Stimulated activated CD8-positive, alpha-beta memory T cell treated with anti-CD3 and anti-CD28 coated beads, Interleukin-2, amount 100 ng/mL, for 1 hour (primary cell): ENCODE measurements at regions not wholly inside any gene's neighbourhood (a gene's known extent, or its start where the extent isn't known, plus 50 kb on each side); places are given as distances from the start of the nearest gene placed in this dataset.
A peak's percentile ranks its signal among the peaks of the same experiment; 100 is the strongest.
"Not testable (repeated sequence)": the region's sequence is repeated elsewhere in the genome, so short reads cannot be mapped to it uniquely, and the experiment has no call there.

Experiments
- DNase-seq, 2 donors: peaks; one replicate each; pipeline ENCODE4 v3.0.0-alpha.2; 2020; ENCODE audit warnings: low read depth in 2 of 2

DNA sequence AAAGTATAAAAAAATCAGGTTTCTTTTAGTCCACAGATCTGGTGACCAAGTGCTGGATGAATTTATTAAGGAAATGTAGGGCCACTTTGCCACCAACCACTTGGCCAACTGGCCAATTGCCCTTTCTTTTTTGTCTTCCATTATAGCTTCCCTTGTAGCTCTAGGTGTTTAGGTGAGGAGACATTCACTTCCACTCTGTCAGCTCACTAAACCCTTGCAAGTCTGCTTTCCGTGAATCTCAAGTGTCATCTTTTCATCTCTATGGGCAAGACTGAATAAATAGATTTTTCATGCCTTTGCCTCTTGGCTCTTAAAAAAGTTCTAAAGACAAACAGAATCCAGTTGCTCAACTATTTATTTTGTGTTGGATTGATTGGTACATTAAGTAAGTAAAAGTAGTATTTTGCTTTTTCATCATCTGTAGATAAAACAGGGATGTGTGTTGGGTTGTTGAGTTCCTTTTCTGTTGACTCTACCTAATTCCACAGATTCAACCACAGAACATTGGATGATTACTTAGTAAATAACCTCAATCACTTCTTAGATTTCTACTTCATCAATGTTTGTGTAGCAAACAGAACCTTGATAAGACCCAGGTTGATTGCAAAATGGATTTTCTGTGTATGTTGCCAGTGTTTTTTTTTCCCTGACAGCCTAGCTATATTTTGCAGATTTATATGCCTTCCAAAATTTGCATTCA lies 68.1 kb upstream of the GRXCR1 start:
- no peak for DNase-seq

DNA sequence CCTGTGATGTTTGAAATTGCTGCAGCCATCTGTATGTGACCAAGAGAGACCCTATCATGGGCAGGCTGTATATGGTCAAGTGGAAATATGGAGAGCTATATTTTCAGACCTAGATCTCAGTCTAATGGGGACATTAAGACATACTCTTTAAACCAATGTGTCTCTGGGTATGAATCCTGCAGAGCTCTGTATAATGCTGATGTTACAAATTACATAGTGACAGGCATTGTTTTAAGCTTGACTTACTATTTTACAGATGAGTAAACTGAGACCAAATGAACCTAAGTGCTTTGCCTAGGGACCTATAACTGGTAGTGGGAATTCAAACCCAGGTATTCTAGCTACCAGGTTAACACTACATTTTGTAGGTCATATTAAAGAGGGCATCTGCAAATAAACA lies 71.3 kb upstream of the GRXCR1 start:
- no peak for DNase-seq

DNA sequence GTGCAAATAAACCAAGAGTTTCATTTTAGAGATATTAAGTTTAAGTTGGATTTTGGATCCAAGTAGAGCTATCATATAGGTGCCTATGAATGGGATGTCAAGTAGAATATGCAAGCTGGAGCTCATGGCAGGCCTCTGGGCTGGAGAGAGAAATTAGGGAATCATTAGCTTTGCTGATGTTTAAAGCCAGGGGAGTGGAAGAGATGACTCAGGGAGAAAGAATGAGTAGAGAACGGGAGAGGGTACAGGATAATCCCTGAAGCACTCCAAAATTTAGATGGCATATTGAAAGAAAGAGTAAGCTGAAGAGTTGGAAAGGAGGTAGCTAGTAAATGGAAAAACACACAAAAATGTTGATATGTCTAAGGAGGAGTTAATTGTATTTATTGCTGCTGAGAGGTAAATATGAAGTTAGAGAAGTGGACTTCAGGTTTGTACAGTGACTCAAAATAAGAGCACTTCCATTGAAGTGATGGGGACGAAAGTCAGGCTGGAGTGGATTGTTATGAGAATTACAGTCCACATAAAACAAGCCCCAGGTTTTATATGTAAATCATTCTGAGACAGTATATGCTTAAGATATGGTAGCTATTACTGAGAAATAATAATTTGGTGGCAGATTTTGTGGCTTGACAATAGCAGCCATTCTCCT lies 72.5 kb upstream of the GRXCR1 start:
- no peak for DNase-seq

- DNase-seq = no peak
Observed at GRCh38 chr4:42817913-42818312, 74.6 kb upstream of the GRXCR1 start.

DNA sequence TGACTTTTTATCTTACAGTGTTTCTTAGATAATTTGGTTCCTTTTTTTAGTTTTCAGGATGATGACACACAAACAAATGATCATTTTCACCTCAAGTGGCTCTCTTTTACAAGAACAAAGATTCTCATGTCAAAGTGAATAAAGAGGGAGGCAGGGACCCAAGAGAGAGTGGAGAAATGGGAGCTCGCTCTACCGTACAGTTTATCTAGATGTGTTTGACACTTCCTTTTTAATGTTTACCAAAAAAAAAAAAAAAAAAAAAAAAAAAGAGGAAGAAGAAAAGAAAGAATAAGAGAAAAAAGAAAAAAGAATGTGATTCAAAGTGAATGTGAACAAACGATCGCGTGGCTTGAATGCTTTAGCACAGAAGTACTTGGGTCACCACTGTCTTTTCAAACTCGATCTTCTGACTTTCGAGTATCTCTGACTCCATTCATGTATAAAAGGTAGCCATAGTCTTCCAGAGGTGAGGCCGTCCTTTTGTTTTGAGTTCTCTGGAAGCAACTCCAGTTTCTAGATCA lies 75.6 kb upstream of the GRXCR1 start:
- DNase-seq = no peak

- DNase-seq = no peak
Observed at GRCh38 chr4:42816189-42816879, 76.2 kb upstream of the GRXCR1 start.

GRCh38 chr4:42809419-42810084 lies 83.0 kb upstream of the GRXCR1 start:
- DNase-seq = no peak

DNA sequence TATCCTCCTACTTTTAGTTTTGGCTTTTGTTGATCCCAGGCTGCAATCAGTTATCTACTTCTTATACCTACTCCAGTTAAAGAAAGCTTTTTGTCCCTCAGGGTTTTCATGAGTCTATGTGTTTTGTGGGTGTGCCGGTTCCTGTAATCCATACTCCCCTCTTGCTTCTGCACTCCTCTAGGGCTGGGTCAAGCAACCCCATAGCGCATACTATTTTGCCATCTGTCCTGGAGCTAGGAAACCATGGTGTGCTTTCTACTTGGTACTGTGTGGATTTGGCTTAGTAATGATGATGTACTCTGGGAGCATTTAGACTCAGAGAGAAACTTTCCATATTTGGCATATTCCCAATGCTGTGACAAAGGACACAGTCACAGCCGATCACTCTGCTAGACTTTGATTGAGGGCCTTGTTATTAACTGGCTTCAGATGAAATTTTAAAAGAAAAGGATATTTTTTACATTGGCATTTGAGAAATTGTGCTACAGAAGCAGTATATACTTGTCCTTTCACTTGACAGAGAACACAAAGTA lies 86.1 kb upstream of the GRXCR1 start:
- DNase-seq = no peak

- no peak for DNase-seq
Observed at GRCh38 chr4:42789041-42789567, 103.4 kb upstream of the GRXCR1 start.

DNA sequence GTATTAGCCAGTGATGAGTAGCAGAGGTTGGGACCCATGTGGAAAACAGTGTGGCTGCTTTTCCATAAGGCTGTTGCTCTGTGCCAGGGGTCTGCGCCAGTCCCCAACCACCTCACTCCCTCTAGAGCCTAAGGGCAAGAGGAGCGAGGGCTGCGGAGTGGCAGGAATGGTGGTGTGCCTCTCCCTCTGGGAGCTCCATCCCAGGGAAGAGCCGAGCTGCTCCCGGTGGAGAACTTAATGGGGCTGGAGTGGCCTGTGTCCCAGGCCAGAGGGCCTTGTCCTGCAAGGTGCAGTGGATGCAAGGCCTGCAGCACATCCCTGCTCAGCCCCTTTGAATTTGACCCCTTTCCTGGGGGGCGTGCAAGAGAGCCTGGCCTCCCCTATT lies 105.4 kb upstream of the GRXCR1 start:
- DNase-seq = no peak

DNA sequence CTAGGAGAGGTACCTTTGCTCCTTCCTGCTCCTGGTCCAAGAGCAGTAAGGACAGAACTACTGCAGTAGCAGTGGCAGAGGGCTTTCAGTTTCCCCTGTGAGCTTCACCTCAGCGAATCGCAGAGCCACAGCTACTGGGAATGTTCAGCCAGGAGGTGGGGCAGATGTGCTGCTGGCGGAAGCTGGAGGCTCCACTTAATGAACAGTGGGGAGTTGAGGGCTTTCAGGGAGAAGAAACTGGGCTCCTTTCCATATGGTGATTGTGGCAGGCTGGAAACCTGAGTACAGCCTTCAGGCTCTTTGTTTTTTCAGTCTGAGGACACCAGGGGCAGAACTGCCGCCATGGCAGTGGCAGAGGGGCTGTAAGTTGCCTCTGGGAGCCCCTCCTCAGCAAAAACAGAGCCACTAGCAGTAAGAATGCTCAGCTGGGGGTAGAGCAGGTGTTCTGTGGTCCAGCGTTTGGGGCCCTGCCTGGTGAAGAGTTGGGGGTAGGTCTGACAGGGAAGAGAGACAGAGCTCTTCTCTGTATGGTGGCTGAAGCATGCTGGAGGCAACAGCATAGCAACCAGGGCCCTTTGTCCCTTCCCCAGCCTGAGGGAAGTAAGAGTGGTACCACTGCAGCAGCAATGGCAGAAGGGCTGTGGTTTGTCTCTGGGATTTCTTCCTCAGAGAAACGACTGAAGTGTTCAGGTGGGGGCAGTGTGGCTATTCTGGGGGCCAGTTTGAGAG lies 106.0 kb upstream of the GRXCR1 start:
- no peak for DNase-seq

DNA sequence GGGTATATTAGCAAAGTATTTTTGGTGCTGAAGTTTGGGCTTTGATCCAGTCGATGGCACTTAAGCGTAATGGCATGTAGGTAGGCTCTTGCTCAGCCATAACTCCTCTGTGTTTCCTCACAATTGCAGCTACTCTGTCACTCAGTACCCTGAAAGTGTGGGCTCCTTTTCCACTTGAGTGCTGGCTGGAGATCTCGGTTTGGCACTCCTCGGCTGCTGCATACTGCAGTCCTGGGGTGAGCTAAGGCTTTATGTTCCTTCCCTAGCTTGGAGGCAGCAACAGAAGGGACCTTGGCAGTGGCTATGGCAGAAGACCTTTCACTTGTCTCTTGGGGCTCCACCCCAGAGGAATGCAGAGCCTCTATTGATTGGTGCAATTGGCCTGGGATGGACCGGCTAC lies 106.7 kb upstream of the GRXCR1 start:
- no peak for DNase-seq

- DNase-seq = no peak
Observed at GRCh38 chr4:42781315-42781714, 111.2 kb upstream of the GRXCR1 start.

DNA sequence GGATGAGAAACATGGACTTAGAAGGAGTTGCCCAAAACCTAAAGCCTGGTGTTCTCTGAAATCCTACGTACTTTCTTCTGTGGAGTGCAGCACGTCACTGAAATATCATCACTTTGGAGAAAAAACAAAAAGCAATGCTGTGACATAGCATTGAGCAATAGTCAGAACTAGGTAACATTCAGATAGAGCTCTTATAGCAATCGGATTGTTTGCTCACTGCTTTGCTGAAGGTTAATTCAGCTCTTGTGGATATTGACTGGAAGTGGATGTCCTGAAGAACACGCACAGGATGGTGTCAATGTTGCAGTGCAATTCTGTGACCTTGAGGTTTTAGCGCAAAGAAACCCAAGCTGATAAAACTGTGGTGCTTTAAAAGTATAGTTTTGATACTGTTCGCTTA lies 114.2 kb upstream of the GRXCR1 start:
- no peak for DNase-seq

DNA sequence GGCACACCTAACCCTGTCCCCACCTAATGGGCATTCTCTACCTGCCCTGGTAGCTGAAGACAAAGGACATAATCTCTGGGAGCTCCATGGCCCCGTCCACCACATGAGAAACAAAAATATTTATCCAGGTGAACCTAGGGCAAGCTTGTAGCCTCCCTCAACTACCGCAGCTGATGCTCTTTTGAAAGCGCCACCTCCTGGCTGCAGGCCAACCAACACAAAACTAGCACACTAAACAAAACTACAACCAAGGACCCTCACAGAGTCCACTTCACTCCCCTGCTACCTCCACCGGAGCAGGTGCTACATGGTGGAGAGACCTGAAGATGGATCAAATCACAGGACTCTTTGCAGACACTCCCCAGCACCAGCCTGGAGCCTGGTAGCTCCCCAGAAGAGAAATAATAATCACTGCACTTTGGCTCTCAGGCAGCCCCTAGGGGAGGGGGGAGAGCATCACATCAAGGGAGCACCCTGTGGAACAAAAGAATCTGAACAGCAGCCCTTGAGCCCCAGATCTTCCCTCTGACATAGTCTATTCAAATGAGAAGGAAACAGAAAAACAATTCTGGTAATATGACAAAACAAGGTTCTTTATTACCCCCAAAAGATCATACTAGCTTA lies 111.3 kb upstream of the ATP8A1 start:
- DNase-seq = no peak

- no peak for DNase-seq
Observed at GRCh38 chr4:42767669-42768068, 110.8 kb upstream of the ATP8A1 start.

GRCh38 chr4:42761804-42762203 lies 104.9 kb upstream of the ATP8A1 start:
- no peak for DNase-seq

DNA sequence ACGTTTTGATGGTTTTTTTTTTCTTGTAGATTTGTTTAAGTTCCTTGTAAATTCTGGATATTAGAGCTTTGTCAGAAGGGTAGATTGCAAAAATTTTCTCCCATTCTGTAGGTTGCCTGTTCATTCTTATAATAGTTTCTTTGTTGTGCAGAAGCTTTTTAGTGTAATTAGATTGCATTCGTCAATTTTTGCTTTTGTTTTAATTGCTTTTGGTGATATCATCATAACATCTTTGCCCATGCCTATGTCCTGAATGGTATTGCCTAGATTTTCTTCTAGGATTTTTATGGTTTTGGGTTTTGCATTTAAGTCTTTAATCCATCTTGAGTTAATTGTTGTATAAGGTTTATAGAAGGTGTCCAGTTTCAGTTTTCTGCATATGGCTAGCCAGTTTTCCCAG lies 98.1 kb upstream of the ATP8A1 start:
- DNase-seq = not testable (repeated sequence)

DNA sequence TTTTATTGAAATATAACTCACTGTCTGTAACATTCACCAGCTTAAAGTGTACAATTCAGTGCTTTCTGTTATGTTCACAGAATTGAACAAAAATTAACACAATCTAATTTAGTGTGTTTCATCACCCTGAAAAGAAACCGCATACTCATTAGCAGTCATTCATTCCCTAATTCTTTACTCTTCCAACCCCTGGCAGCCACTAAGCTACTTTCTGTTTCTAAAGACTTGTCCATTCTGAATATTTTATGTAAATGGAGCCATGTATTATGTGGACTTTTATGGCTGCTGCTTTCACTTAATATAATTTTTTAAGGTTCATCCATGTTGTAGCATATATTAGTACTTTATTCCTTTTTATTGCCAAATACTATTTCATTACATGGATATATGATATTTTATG lies 94.7 kb upstream of the ATP8A1 start:
- no peak for DNase-seq

DNA sequence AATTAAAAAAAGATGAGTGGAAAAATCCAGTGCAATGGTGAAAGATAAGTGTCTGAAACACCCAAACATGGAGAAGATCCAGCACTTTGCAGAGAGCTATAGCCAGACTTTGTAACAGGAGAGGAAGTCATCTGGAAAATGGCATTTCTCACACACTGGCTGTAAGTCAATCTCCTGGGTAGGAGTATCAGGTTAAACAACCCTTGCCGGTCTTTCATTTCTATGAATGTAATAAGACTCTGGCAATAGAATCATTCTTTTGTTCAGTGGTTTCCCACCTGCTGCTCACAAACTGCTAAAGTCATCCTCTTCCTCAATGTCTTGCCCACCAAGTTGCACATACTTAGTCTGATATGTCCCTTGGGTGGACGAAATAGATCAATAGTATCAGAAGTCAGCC lies 94.0 kb upstream of the ATP8A1 start:
- DNase-seq = no peak

DNA sequence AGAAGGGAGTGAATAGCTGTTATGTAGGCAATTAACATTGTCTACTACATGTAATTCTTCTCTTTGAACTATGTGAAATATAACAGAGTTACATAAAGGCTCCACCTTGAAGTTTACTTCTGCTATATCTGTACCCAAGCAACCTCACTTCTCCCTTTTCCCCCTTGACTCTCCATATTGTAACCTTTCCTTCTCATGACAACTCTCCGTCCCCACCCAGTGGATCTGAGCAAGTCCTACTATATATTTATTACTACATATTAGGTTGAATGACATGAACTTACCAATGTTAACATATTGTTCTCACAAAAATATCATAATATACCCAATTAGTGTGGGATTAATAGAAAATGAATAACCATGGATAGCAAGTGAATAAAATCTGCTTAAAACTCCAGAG lies 93.2 kb upstream of the ATP8A1 start:
- DNase-seq = peak in 1 of 2 donors; percentile 1
